HL-60 (cell line): ENCODE measurements at regions not wholly inside any gene's neighbourhood (a gene's known extent, or its start where the extent isn't known, plus 50 kb on each side); places are given as distances from the start of the nearest gene placed in this dataset.

Experiments used
- DNase-seq, 2 experiments: peaks; one replicate each; pipeline ENCODE4 v3.0.0-alpha.2; 2010 to 2020; ENCODE audit warnings: low read depth in 1 of 2, low spot score in 1 of 2
- H3K27ac ChIP-seq: fragments of 250-450 bp; sonication (Bioruptor Pico); replicated peaks from 2 replicates; pipeline ENCODE4 v1.5.1; 2020; ENCODE audit warnings: mild to moderate bottlenecking, moderate library complexity
- H3K27me3 ChIP-seq: fragments of 250-450 bp; sonication (Bioruptor Pico); 2 replicates; pipeline ENCODE4 v1.5.1; 2021; ENCODE audit warnings: mild to moderate bottlenecking, moderate library complexity; ENCODE audit not compliant: insufficient read depth, poor library complexity, severe bottlenecking
- H3K4me3 ChIP-seq: replicated peaks from 2 replicates; pipeline ENCODE4 v1.5.1; 2011; ENCODE audit warnings: mild to moderate bottlenecking, control low read depth, low read length; ENCODE audit not compliant: insufficient read depth
- CTCF ChIP-seq: IDR thresholded peaks from one replicate; pipeline ENCODE4 v1.5.1; 2011; ENCODE audit warnings: low read length, control low read depth, inconsistent platforms; ENCODE audit not compliant: insufficient read depth
- GABPA ChIP-seq: IDR thresholded peaks from 2 replicates; pipeline ENCODE4 v1.6.1; 2012; ENCODE audit warnings: low read depth
- POLR2AphosphoS5 ChIP-seq: IDR thresholded peaks from 2 replicates; pipeline ENCODE4 v1.6.1; 2012; ENCODE audit warnings: low read depth
- REST ChIP-seq: IDR thresholded peaks from 2 replicates; pipeline ENCODE4 v1.6.1; 2012; ENCODE audit warnings: low read depth; ENCODE audit not compliant: insufficient replicate concordance
- SPI1 ChIP-seq: IDR thresholded peaks from 2 replicates; pipeline ENCODE4 v1.6.1; 2012; ENCODE audit warnings: low read depth, mild to moderate bottlenecking, borderline replicate concordance

GRCh38 chr5:39518516-39518915, 93.7 kb upstream of the DAB2 start:
- TF ChIP-seq GABPA (no peak), SPI1 (no peak), CTCF (no peak), REST (no peak), POLR2AphosphoS5 (no peak)
- no peak overlapping the region for H3K4me3 ChIP-seq
- DNase-seq: no peak
- H3K27me3 ChIP-seq: no peaks in the 10 kb centered on the region
- H3K27ac ChIP-seq: no peak overlapping the region

- no peak for TF ChIP-seq SPI1
- no peak for TF ChIP-seq POLR2AphosphoS5
- Histone ChIP-seq H3K27ac (no peak overlapping the region), H3K4me3 (no peak overlapping the region), H3K27me3 (no peaks in the 10 kb centered on the region)
- DNase-seq: no peak
Measured at GRCh38 chr5:39517800-39518199, 93.0 kb upstream of the DAB2 start.

- TF ChIP-seq SPI1 (no peak), CTCF (no peak), POLR2AphosphoS5 (no peak), REST (no peak), GABPA (no peak)
- no peak for DNase-seq
Measured at GRCh38 chr5:39515881-39516280, 91.1 kb upstream of the DAB2 start.

GRCh38 chr5:39513236-39513635, 88.5 kb upstream of the DAB2 start:
- TF ChIP-seq SPI1: no peak
- no peak for TF ChIP-seq GABPA
- no peak for TF ChIP-seq CTCF
- TF ChIP-seq REST: no peak
- no peak for TF ChIP-seq POLR2AphosphoS5
- Histone ChIP-seq H3K4me3 (no peak overlapping the region), H3K27ac (no peak overlapping the region), H3K27me3 (peaks cover 8% of the 10 kb centered on the region)
- DNase-seq: no peak

More at GRCh38 chr5:39515881-39516280, 91.1 kb upstream of the DAB2 start:
- Histone ChIP-seq H3K27me3 (no peaks in the 10 kb centered on the region), H3K4me3 (no peak overlapping the region), H3K27ac (no peak overlapping the region)
